Upper lobe of left lung (tissue), 4 donors: ENCODE measurements at regions not wholly inside any gene's neighbourhood (a gene's known extent, or its start where the extent isn't known, plus 50 kb on each side); places are given as distances from the start of the nearest gene placed in this dataset.
"Not testable (repeated sequence)": the region's sequence is repeated elsewhere in the genome, so short reads cannot be mapped to it uniquely, and the experiment has no call there.

Source experiments
- EP300 ChIP-seq, 4 donors: sonication (generic); formaldehyde crosslinking; IDR thresholded peaks; one replicate each; pipeline ENCODE4 v1.5.1; 2017; ENCODE audit warnings: antibody characterized with exemption in 4 of 4, control low read depth in 2 of 4
- POLR2A ChIP-seq, 4 donors: fragments of 450-650 bp; IDR thresholded peaks; one replicate each; pipeline ENCODE4 v1.5.1; 2016 to 2017; ENCODE audit warnings: antibody characterized with exemption in 4 of 4, mild to moderate bottlenecking in 2 of 4
- TF ChIP-seq, protein P1 (sequence below), 6 experiments: fragments of 450-650 bp in 4 of 6; fragments of 200-600 bp in 2 of 6; sonication (generic) in 2 of 6; IDR thresholded peaks; one replicate each; pipeline ENCODE4 v1.5.1; 2016 to 2019; ENCODE audit warnings: antibody characterized with exemption in 6 of 6

DNA sequence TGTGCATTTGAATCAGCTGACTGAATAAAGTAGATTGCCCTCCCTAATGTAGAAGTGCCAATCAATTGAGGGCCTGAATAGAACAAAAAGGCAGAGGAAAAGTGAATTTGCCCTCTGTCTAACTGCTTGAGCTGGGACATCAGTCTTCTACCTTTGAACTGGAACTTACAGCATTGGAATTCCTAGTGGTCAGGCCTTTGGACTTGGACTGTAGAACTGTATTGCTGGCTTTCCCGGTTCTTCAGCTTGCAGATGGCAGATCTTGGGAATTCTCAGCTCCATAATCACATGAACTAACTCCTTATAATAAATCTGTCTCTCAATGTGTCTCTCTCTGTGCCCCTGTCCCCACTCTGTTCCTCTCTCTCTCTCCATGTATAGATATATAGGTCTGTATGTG, 64.8 kb downstream of the TRIM43 start:
- TF ChIP-seq, protein P1, sequence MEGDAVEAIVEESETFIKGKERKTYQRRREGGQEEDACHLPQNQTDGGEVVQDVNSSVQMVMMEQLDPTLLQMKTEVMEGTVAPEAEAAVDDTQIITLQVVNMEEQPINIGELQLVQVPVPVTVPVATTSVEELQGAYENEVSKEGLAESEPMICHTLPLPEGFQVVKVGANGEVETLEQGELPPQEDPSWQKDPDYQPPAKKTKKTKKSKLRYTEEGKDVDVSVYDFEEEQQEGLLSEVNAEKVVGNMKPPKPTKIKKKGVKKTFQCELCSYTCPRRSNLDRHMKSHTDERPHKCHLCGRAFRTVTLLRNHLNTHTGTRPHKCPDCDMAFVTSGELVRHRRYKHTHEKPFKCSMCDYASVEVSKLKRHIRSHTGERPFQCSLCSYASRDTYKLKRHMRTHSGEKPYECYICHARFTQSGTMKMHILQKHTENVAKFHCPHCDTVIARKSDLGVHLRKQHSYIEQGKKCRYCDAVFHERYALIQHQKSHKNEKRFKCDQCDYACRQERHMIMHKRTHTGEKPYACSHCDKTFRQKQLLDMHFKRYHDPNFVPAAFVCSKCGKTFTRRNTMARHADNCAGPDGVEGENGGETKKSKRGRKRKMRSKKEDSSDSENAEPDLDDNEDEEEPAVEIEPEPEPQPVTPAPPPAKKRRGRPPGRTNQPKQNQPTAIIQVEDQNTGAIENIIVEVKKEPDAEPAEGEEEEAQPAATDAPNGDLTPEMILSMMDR (IDR thresholded peaks at IDR 0.05), result not testable (repeated sequence)
- TF ChIP-seq POLR2A, EP300 (IDR thresholded peaks at IDR 0.05): not testable (repeated sequence)
